ENCODE measurements at regions not wholly inside any gene's neighbourhood (a gene's known extent, or its start where the extent isn't known, plus 50 kb on each side); places are given as distances from the start of the nearest gene placed in this dataset.

GRCh38 chr3:38992117-38992760, 59.5 kb downstream of the SCN11A start:
- no peak overlapping the region for H2AFZ ChIP-seq (ENCODE audit: low read length)
- H3K4me1 ChIP-seq (ENCODE audit: insufficient read depth, low read length): peaks cover 23% of the 10 kb centered on the region
- TF ChIP-seq CTCF (IDR thresholded peaks at IDR 0.05; ENCODE audit: extremely low read depth, low read depth, low read length): no peak

DNA sequence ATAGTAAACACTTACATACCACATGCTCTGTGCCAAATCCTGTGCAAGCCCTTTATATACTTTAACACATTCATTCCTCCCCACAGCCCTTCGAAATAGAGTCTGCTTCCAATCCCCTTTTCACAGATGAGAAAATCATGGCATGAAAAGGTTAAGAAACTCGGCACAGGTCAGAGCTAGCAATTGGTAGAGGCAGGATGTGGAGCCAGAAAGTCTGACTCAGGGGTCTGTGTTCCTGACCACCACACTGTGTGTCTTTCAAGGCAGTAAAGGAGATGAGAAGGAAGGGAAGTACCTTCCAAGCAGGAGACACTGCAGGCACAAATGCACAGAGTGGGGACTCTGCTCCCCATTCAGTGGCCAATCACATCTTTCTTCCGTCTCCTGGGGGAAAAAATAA, 61.1 kb downstream of the SCN11A start:
- Histone ChIP-seq H3K27me3 (ENCODE audit: insufficient read depth, low read length) (no peaks in the 10 kb centered on the region), H3K4me2 (ENCODE audit: insufficient read depth, low read length) (no peak overlapping the region), H3K36me3 (ENCODE audit: insufficient read depth, low read length) (no peaks in the 10 kb centered on the region), H4K20me1 (ENCODE audit: insufficient read depth, low read length) (no peaks in the 10 kb centered on the region), H3K9me3 (ENCODE audit: low read depth, low read length) (no peaks in the 10 kb centered on the region), H2AFZ (ENCODE audit: low read length) (no peak overlapping the region), H3K4me1 (ENCODE audit: insufficient read depth, low read length) (peaks cover 39% of the 10 kb centered on the region), H3K27ac (ENCODE audit: low read depth, low read length) (no peak overlapping the region), H3K4me3 (ENCODE audit: insufficient read depth, low read length) (no peak overlapping the region), H3K79me2 (ENCODE audit: insufficient read depth, low read length) (no peaks in the 10 kb centered on the region)
- TF ChIP-seq CTCF (IDR thresholded peaks at IDR 0.05; ENCODE audit: extremely low read depth, low read depth, low read length): no peak
- no peak for DNase-seq (ENCODE audit: insufficient read length, low spot score, missing footprints)

More at GRCh38 chr3:38992117-38992760, 59.5 kb downstream of the SCN11A start:
- no peaks in the 10 kb centered on the region for H4K20me1 ChIP-seq (ENCODE audit: insufficient read depth, low read length)
- H3K4me2 ChIP-seq (ENCODE audit: insufficient read depth, low read length): peak overlapping the region; percentile 19
- H3K27ac ChIP-seq (ENCODE audit: low read depth, low read length): peak overlapping the region; percentile 21
- no peaks in the 10 kb centered on the region for H3K79me2 ChIP-seq (ENCODE audit: insufficient read depth, low read length)
- no peaks in the 10 kb centered on the region for H3K36me3 ChIP-seq (ENCODE audit: insufficient read depth, low read length)
- DNase-seq (ENCODE audit: insufficient read length, low spot score, missing footprints): peak; percentile 81
- no peaks in the 10 kb centered on the region for H3K27me3 ChIP-seq (ENCODE audit: insufficient read depth, low read length)
- H3K4me3 ChIP-seq (ENCODE audit: insufficient read depth, low read length): no peak overlapping the region
- H3K9me3 ChIP-seq (ENCODE audit: low read depth, low read length): no peaks in the 10 kb centered on the region

DNA sequence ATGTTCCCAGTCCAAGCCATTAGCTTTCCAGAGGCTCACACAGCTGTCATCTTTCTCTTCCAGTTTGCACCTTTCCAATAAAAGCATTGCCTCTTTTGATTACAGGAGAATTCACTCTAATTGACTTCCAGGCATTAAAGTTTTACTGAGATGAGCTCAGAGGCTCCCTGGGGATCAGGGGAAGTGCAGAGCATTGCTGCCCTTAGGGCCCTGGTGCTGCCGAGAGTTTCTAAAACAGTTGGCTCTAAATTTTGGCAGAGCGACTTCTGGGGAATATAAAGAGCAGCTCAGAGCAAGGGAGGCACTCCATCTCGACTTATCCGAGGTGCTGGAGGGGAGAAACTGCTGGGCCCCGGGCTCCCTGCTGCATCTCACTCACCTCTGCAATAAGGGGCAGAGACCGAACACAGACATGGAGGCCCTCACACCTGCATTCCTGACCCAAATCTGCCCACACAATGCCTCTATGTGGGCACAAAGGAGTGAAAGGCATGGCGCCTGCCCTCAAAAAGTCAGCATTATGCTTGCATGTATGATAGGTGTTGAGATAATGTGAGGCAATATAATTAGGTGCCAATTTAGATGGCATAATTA, 61.7 kb downstream of the SCN11A start:
- no peak overlapping the region for H3K4me2 ChIP-seq (ENCODE audit: insufficient read depth, low read length)
- no peaks in the 10 kb centered on the region for H3K9me3 ChIP-seq (ENCODE audit: low read depth, low read length)
- H3K4me1 ChIP-seq (ENCODE audit: insufficient read depth, low read length): peaks cover 42% of the 10 kb centered on the region
- TF ChIP-seq CTCF (IDR thresholded peaks at IDR 0.05; ENCODE audit: extremely low read depth, low read depth, low read length): no peak
- no peaks in the 10 kb centered on the region for H3K36me3 ChIP-seq (ENCODE audit: insufficient read depth, low read length)
- H3K27me3 ChIP-seq (ENCODE audit: insufficient read depth, low read length): no peaks in the 10 kb centered on the region
- no peak overlapping the region for H3K4me3 ChIP-seq (ENCODE audit: insufficient read depth, low read length)
- H3K27ac ChIP-seq (ENCODE audit: low read depth, low read length): no peak overlapping the region
- no peaks in the 10 kb centered on the region for H4K20me1 ChIP-seq (ENCODE audit: insufficient read depth, low read length)
- H3K79me2 ChIP-seq (ENCODE audit: insufficient read depth, low read length): no peaks in the 10 kb centered on the region
- DNase-seq (ENCODE audit: insufficient read length, low spot score, missing footprints): peak; percentile 36
- no peak overlapping the region for H2AFZ ChIP-seq (ENCODE audit: low read length)

DNA sequence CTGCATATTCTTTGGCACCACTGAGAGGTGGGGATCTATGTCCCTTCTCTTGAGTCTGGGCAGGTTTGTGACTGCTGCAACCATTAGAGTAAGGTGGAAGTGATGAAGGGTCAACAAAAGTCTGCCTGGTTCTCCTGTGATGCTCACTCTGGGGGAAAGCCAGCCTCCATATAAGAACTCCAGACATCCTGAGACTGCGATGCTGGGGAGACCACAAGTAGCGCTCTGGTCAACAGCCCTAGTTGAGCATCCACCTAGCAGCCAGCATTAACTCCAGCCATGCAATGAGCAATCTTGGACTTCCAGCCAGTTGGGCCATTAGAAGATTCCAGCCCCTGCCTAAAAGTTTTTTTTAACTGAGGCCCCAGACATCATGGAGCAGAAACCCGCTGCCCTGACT, 62.8 kb downstream of the SCN11A start:
- Histone ChIP-seq H3K4me2 (ENCODE audit: insufficient read depth, low read length) (no peak overlapping the region), H2AFZ (ENCODE audit: low read length) (no peak overlapping the region), H3K27ac (ENCODE audit: low read depth, low read length) (no peak overlapping the region), H3K4me1 (ENCODE audit: insufficient read depth, low read length) (peaks cover 42% of the 10 kb centered on the region), H4K20me1 (ENCODE audit: insufficient read depth, low read length) (no peaks in the 10 kb centered on the region), H3K36me3 (ENCODE audit: insufficient read depth, low read length) (no peaks in the 10 kb centered on the region), H3K9me3 (ENCODE audit: low read depth, low read length) (no peaks in the 10 kb centered on the region), H3K79me2 (ENCODE audit: insufficient read depth, low read length) (no peaks in the 10 kb centered on the region), H3K27me3 (ENCODE audit: insufficient read depth, low read length) (no peaks in the 10 kb centered on the region), H3K4me3 (ENCODE audit: insufficient read depth, low read length) (no peak overlapping the region)
- TF ChIP-seq CTCF (IDR thresholded peaks at IDR 0.05; ENCODE audit: extremely low read depth, low read depth, low read length): no peak
- peak; percentile 23 for DNase-seq (ENCODE audit: insufficient read length, low spot score, missing footprints)

Measured in osteoblast (primary cell).